HepG2 (cell line): ENCODE measurements at regions not wholly inside any gene's neighbourhood (a gene's known extent, or its start where the extent isn't known, plus 50 kb on each side); places are given as distances from the start of the nearest gene placed in this dataset.

ENCODE experiments used
- ATAC-seq: fragments of 200-7000 bp; cut with Tn5 transposase; 3 replicates; pipeline ENCODE4 v1.9.1; 2020; ENCODE audit warnings: mild to moderate bottlenecking, moderate library complexity
- BruUV-seq: library from RNA; stranded (reverse); fragments of 400-500 nt; replicated peaks from 2 replicates; lab custom pipeline; 2021; lab: Mats Ljungman, UMichigan
- CTCF ChIA-PET: fragments of 300-600 bp; formaldehyde crosslinking; extraction: SDS; loops from one replicate; lab custom pipeline; 2021; ENCODE audit warnings: low total read pairs, inconsistent platforms, low intra/inter-chr PET ratio; lab: Yijun Ruan, JAX
- POLR2A ChIA-PET: fragments of 350-600 bp; sonication (Branson Sonifier 250); formaldehyde crosslinking; loops from one replicate; lab custom pipeline; 2020; ENCODE audit warnings: antibody characterized with exemption, inconsistent platforms; lab: Yijun Ruan, JAX
- DNase-seq: peaks from one replicate; pipeline ENCODE4 v3.0.0-alpha.2; 2015; ENCODE audit warnings: low spot score
- FAIRE-seq: peaks from 3 replicates; lab custom pipeline; 2011; peaks lifted over from hg19 to GRCh38; lab: Jason Lieb, UNC
- H2AFZ ChIP-seq: one replicate; pipeline ENCODE4 v1.6.1; 2011; ENCODE audit warnings: low read length, inconsistent platforms
- H3K27ac ChIP-seq: fragments of 300-600 bp; 3 replicates; pipeline ENCODE4 v1.8.0; 2011; ENCODE audit warnings: mixed run types, mild to moderate bottlenecking, mixed read lengths, low read length, inconsistent platforms; ENCODE audit not compliant: insufficient read depth; ENCODE audit errors: extremely low read length
- H3K27me3 ChIP-seq, 2 experiments: fragments of 200-600 bp in 1 of 2; 2 replicates in 1 of 2; 3 replicates in 1 of 2; pipeline versions ENCODE4 v1.6.0 to v1.8.0; 2011; ENCODE audit warnings: low read length in 2 of 2, mild to moderate bottlenecking in 2 of 2, moderate library complexity in 2 of 2, inconsistent platforms in 1 of 2; ENCODE audit not compliant: insufficient read depth in 2 of 2, control insufficient read depth in 1 of 2
- H3K36me3 ChIP-seq, 2 experiments: fragments of 200-600 bp in 1 of 2; replicated peaks in 1 of 2; 2 replicates in 1 of 2; 3 replicates in 1 of 2; pipeline versions ENCODE4 v1.5.1 to v1.8.0; 2011; ENCODE audit warnings: low read length in 2 of 2, inconsistent platforms in 1 of 2; ENCODE audit not compliant: insufficient read depth in 2 of 2, control insufficient read depth in 1 of 2
- H3K4me1 ChIP-seq: 2 replicates; pipeline ENCODE4 v1.5.1; 2012; ENCODE audit warnings: low read length, inconsistent platforms; ENCODE audit not compliant: insufficient read depth
- H3K4me2 ChIP-seq: 2 replicates; pipeline ENCODE4 v1.6.0; 2011; ENCODE audit warnings: low read depth, low read length, inconsistent platforms
- H3K4me3 ChIP-seq, 3 experiments: fragments of 200-600 bp in 1 of 3; sonication (generic), shearing (Covaris generic) in 1 of 3; replicated peaks in 1 of 3; 2 replicates each; pipeline ENCODE4 v1.5.1; 2011 to 2016; ENCODE audit warnings: low read length in 3 of 3, inconsistent platforms in 2 of 3, low read depth in 2 of 3, mild to moderate bottlenecking in 2 of 3, control low read depth in 1 of 3, mixed read lengths in 1 of 3; ENCODE audit not compliant: insufficient read depth in 1 of 3
- H3K79me2 ChIP-seq: one replicate; pipeline ENCODE4 v1.6.1; 2011; ENCODE audit warnings: low read length, inconsistent platforms; ENCODE audit not compliant: insufficient read depth
- H3K9ac ChIP-seq: 2 replicates; pipeline ENCODE4 v1.6.0; 2011; ENCODE audit warnings: mild to moderate bottlenecking, low read depth, low read length, inconsistent platforms; ENCODE audit not compliant: insufficient read depth
- H3K9me3 ChIP-seq: 2 replicates; pipeline ENCODE4 v1.5.1; 2012; ENCODE audit warnings: mild to moderate bottlenecking, low read length
- H4K20me1 ChIP-seq: 2 replicates; pipeline ENCODE4 v1.6.0; 2011; ENCODE audit warnings: inconsistent platforms, mild to moderate bottlenecking, low read length, moderate library complexity; ENCODE audit not compliant: insufficient read depth
- ATF2 ChIP-seq: sonication (generic); formaldehyde crosslinking; IDR thresholded peaks from 2 replicates; pipeline ENCODE4 v1.4.0; 2020; ENCODE audit warnings: missing genetic modification reagents
- E2F2 ChIP-seq: sonication (generic); formaldehyde crosslinking; IDR thresholded peaks from 2 replicates; pipeline ENCODE4 v1.4.0; 2020; ENCODE audit warnings: missing genetic modification reagents, borderline replicate concordance
- ELF3 ChIP-seq: IDR thresholded peaks from 2 replicates; pipeline ENCODE4 v1.6.1; 2016; ENCODE audit warnings: missing genetic modification reagents, missing compliant biosample characterization
- EP300 ChIP-seq, 3 experiments: sonication (generic) in 1 of 3; formaldehyde crosslinking in 1 of 3; IDR thresholded peaks; 2 replicates each; pipeline versions ENCODE4 v1.5.1 to v1.6.1; 2011 to 2020; ENCODE audit warnings: low read depth in 2 of 3, low read length in 2 of 3, borderline replicate concordance in 1 of 3, improper control_type of control experiment in 1 of 3, mild to moderate bottlenecking in 1 of 3, missing genetic modification reagents in 1 of 3, moderate library complexity in 1 of 3
- FOXP1 ChIP-seq, 2 experiments: fragments of 450-650 bp in 1 of 2; IDR thresholded peaks; 2 replicates each; pipeline ENCODE4 v1.6.1; 2017 to 2018; ENCODE audit warnings: antibody characterized with exemption in 1 of 2
- MIER3 ChIP-seq: IDR thresholded peaks from 2 replicates; pipeline ENCODE4 v1.6.1; 2016; ENCODE audit warnings: missing compliant biosample characterization, borderline replicate concordance
- SOX13 ChIP-seq, 3 experiments: fragments of 450-650 bp in 1 of 3; sonication (generic) in 1 of 3; formaldehyde crosslinking in 1 of 3; IDR thresholded peaks in 2 of 3; conservative IDR thresholded peaks in 1 of 3; 2 replicates each; pipeline versions ENCODE4 v1.5.0 to v1.6.1; 2016 to 2020; ENCODE audit warnings: antibody characterized with exemption in 1 of 3, mild to moderate bottlenecking in 1 of 3, missing compliant biosample characterization in 1 of 3, missing genetic modification reagents in 1 of 3, moderate library complexity in 1 of 3
- SOX5 ChIP-seq: IDR thresholded peaks from 2 replicates; pipeline ENCODE4 v1.6.1; 2016; ENCODE audit warnings: borderline replicate concordance
- THAP11 ChIP-seq: IDR thresholded peaks from 2 replicates; pipeline ENCODE4 v1.6.1; 2016; ENCODE audit warnings: missing biosample characterization, missing genetic modification reagents
- ZBTB7A ChIP-seq: sonication (generic); formaldehyde crosslinking; IDR thresholded peaks from 2 replicates; pipeline ENCODE4 v1.8.0; 2022; ENCODE audit warnings: mild to moderate bottlenecking, missing genetic modification reagents
- ZBTB8A ChIP-seq: sonication (generic); formaldehyde crosslinking; IDR thresholded peaks from 2 replicates; pipeline ENCODE4 v1.4.0; 2020; ENCODE audit warnings: mild to moderate bottlenecking, low read depth, missing genetic modification reagents, borderline replicate concordance
- WGBS: methylation state at CpG from one replicate; pipeline ENCODE4 v1.1.6; 2017; ENCODE audit warnings: low lambda C conversion rate; 5-methylcytosine and 5-hydroxymethylcytosine counted together
- in situ Hi-C: cut with HindIII; loops from 2 replicates; pipeline ENCODE4 v1.10.0; 2017; ENCODE audit warnings: low pct_unique_long_range_greater_than_20kb; ENCODE audit not compliant: extremely low pct_ligation_motif_present
- intact Hi-C: fragments of 100-400 bp; cut with micrococcal nuclease; formaldehyde crosslinking; loops from one replicate; pipeline ENCODE4 v1.10.0; 2022; ENCODE audit not compliant: unreplicated experiment
- TF ChIP-seq, protein P1 (sequence below): sonication (generic); formaldehyde crosslinking; conservative IDR thresholded peaks from 2 replicates; pipeline ENCODE4 v1.4.0; 2020; ENCODE audit warnings: mild to moderate bottlenecking, missing genetic modification reagents, moderate library complexity
- TF ChIP-seq, protein P2 (sequence below): IDR thresholded peaks from 2 replicates; pipeline ENCODE4 v1.4.0; 2020; ENCODE audit warnings: mild to moderate bottlenecking, missing genetic modification reagents

DNA sequence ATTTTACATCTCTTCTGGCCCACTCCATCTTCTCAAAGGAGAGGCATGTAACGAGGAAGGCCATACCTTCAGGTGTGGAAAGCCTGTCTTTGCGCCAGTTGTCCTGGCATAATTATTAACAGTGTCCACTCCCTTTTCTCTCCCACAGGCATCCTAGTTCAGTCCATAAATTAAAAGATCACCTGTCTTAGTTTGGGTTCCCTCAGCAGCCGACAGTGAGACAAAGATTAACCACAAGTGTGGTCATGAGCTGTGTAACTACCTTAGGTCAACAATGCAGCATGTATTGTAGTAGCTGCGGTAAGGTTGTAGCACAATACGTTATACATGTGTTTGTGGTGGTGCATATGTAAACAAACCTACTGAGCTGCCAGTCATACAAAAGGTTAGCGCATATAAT, 103.3 kb upstream of the GALNT15 start:
- POLR2A ChIA-PET, result interaction anchor here (1.5 to 4.0 kb wide), 2 partner anchors 11 to 15 kb away, joined by 4 to 60 read pairs; no protein-coding TSS in a partner anchor
- Histone ChIP-seq H3K4me1 (peaks cover 41% of the 10 kb centered on the region), H3K4me2 (peak overlapping the region; percentile 46; the same call in 1 of the 2 replicates), H3K4me3 (no peak overlapping the region; a peak in 1 of 6 replicates), H3K79me2 (no peaks in the 10 kb centered on the region), H4K20me1 (no peaks in the 10 kb centered on the region), H3K36me3 (no peaks in the 10 kb centered on the region), H3K27ac (no peak overlapping the region), H2AFZ (no peak overlapping the region), H3K9me3 (no peaks in the 10 kb centered on the region), H3K9ac (no peak overlapping the region), H3K27me3 (no peaks in the 10 kb centered on the region; a peak in 1 of 5 replicates)
- FAIRE-seq, result no peak
- 14% methylated on average over 6 of the region's 6 CpGs for WGBS
- in situ Hi-C loops, result no loop called here
- CTCF ChIA-PET, result no interaction called here
- ATAC-seq, result peak; percentile 79
- intact Hi-C loops, result no loop called here
- peak; percentile 66 for DNase-seq
- BruUV-seq, result no TSS peak
- TF ChIP-seq ELF3 (peak; percentile 9; the same call in 1 of the 2 replicates), SOX13 (IDR thresholded peaks at IDR 0.05) (peak; percentile 54; the same call in 1 of the 2 replicates), SOX13 (CRISPR knock-in tag; conservative IDR thresholded peaks at IDR 0.05 in 1 of 2, IDR thresholded peaks at IDR 0.05 in 1 of 2) (peak in 1 of 2 experiments; percentile 90; a peak in 2 of 4 replicates), E2F2 (no peak), EP300 (IDR thresholded peaks at IDR 0.05; ENCODE audit: low read depth in 2 of 2, low read length in 2 of 2) (peak in 1 of 2 experiments; percentile 65; a peak in 1 of 4 replicates), EP300 (CRISPR knock-in tag; IDR thresholded peaks at IDR 0.05; ENCODE audit: borderline replicate concordance) (no peak), SOX5 (CRISPR knock-in tag) (peak; percentile 96), THAP11 (CRISPR knock-in tag) (no peak), FOXP1 (IDR thresholded peaks at IDR 0.05) (no peak), FOXP1 (CRISPR knock-in tag; IDR thresholded peaks at IDR 0.05) (peak; percentile 81), ZBTB8A (CRISPR knock-in tag) (no peak), ZBTB7A (CRISPR knock-in tag) (no peak), ATF2 (CRISPR knock-in tag) (no peak), MIER3 (CRISPR knock-in tag) (0 out of 2 replicates have a peak, but pooled peaks have one; percentile 22)
- TF ChIP-seq, protein P1, sequence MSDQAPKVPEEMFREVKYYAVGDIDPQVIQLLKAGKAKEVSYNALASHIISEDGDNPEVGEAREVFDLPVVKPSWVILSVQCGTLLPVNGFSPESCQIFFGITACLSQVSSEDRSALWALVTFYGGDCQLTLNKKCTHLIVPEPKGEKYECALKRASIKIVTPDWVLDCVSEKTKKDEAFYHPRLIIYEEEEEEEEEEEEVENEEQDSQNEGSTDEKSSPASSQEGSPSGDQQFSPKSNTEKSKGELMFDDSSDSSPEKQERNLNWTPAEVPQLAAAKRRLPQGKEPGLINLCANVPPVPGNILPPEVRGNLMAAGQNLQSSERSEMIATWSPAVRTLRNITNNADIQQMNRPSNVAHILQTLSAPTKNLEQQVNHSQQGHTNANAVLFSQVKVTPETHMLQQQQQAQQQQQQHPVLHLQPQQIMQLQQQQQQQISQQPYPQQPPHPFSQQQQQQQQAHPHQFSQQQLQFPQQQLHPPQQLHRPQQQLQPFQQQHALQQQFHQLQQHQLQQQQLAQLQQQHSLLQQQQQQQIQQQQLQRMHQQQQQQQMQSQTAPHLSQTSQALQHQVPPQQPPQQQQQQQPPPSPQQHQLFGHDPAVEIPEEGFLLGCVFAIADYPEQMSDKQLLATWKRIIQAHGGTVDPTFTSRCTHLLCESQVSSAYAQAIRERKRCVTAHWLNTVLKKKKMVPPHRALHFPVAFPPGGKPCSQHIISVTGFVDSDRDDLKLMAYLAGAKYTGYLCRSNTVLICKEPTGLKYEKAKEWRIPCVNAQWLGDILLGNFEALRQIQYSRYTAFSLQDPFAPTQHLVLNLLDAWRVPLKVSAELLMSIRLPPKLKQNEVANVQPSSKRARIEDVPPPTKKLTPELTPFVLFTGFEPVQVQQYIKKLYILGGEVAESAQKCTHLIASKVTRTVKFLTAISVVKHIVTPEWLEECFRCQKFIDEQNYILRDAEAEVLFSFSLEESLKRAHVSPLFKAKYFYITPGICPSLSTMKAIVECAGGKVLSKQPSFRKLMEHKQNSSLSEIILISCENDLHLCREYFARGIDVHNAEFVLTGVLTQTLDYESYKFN, result peak; percentile 40; the same call in 1 of the 2 replicates
- TF ChIP-seq, protein P2, sequence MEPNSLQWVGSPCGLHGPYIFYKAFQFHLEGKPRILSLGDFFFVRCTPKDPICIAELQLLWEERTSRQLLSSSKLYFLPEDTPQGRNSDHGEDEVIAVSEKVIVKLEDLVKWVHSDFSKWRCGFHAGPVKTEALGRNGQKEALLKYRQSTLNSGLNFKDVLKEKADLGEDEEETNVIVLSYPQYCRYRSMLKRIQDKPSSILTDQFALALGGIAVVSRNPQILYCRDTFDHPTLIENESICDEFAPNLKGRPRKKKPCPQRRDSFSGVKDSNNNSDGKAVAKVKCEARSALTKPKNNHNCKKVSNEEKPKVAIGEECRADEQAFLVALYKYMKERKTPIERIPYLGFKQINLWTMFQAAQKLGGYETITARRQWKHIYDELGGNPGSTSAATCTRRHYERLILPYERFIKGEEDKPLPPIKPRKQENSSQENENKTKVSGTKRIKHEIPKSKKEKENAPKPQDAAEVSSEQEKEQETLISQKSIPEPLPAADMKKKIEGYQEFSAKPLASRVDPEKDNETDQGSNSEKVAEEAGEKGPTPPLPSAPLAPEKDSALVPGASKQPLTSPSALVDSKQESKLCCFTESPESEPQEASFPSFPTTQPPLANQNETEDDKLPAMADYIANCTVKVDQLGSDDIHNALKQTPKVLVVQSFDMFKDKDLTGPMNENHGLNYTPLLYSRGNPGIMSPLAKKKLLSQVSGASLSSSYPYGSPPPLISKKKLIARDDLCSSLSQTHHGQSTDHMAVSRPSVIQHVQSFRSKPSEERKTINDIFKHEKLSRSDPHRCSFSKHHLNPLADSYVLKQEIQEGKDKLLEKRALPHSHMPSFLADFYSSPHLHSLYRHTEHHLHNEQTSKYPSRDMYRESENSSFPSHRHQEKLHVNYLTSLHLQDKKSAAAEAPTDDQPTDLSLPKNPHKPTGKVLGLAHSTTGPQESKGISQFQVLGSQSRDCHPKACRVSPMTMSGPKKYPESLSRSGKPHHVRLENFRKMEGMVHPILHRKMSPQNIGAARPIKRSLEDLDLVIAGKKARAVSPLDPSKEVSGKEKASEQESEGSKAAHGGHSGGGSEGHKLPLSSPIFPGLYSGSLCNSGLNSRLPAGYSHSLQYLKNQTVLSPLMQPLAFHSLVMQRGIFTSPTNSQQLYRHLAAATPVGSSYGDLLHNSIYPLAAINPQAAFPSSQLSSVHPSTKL, result peak; percentile 70; the same call in 1 of the 2 replicates
